ENCODE measurements at regions not wholly inside any gene's neighbourhood (a gene's known extent, or its start where the extent isn't known, plus 50 kb on each side); places are given as distances from the start of the nearest gene placed in this dataset.

DNA sequence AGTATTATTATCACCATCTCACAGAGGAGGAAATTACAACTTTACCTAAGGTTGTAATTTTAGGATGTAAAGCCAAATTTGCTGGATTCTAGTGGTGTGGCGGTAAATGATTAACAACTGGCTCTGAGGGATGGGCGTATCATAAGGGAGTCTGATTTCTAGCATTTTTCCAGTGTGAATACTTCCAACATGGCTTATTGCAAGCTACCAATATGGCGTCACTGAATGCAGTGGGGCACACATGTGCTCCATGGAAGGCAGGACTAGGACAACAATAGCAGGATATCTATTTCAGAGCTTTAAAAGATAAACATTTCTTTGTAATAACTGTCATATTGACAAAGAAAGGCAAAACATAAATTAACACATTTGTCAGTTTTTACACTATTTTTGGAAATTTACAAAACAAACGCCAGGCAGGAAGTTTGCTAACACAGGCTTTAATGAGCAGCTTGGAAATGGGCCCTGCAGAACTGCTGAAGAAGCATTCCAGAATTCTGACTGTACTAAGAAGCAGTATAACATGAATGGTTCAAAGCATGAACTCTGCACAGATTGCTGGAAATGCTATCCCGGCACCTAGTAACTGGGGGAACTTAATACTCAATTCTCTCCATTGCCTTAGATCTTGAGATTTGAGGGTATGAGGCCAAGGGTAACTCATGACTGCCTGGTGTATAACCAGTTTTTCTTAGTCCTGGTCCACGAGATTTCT lies 439.3 kb upstream of the MAP2 start:
- H3K4me3 ChIP-seq, result no peak overlapping the region
- no peaks in the 10 kb centered on the region for H3K4me1 ChIP-seq
- no peak for ATAC-seq
- 64 to 84% methylated on average over 3 to 6 of the region's 6 CpGs for WGBS, 2 donors (ENCODE audit: low coverage in 1 of 2)
- no peaks in the 10 kb centered on the region for H3K9me3 ChIP-seq
- TF ChIP-seq POLR2AphosphoS5 (IDR thresholded peaks at IDR 0.05) (no peak), POLR2A (IDR thresholded peaks at IDR 0.05) (no peak), EP300 (IDR thresholded peaks at IDR 0.05) (no peak)
- TF ChIP-seq, protein P1, sequence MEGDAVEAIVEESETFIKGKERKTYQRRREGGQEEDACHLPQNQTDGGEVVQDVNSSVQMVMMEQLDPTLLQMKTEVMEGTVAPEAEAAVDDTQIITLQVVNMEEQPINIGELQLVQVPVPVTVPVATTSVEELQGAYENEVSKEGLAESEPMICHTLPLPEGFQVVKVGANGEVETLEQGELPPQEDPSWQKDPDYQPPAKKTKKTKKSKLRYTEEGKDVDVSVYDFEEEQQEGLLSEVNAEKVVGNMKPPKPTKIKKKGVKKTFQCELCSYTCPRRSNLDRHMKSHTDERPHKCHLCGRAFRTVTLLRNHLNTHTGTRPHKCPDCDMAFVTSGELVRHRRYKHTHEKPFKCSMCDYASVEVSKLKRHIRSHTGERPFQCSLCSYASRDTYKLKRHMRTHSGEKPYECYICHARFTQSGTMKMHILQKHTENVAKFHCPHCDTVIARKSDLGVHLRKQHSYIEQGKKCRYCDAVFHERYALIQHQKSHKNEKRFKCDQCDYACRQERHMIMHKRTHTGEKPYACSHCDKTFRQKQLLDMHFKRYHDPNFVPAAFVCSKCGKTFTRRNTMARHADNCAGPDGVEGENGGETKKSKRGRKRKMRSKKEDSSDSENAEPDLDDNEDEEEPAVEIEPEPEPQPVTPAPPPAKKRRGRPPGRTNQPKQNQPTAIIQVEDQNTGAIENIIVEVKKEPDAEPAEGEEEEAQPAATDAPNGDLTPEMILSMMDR (IDR thresholded peaks at IDR 0.05), result no peak
- H3K27ac ChIP-seq, result no peak overlapping the region
- no peaks in the 10 kb centered on the region for H3K36me3 ChIP-seq
- H3K27me3 ChIP-seq, result no peaks in the 10 kb centered on the region

DNA sequence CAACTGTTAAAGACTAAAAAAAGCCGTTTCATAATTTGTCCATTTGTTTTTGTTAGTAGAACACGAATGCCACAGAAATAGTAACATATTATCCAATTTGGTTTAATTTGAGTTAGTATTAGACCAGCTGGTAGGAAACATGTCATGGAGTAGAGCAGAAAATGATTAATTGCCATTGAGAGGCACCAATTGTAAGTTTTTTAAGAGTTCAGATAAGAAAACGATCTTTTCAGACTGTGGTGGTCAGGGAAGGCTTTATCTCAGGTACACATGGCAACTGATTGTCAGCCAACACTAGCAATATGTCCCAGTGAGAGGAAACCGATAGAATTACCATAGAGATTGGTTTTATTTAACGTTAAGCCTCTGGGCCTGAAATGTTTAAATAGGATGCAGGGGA lies 438.2 kb upstream of the MAP2 start:
- H3K4me3 ChIP-seq, result no peak overlapping the region
- 25 to 44% methylated on average over 5 of the region's 5 CpGs for WGBS, 2 donors (ENCODE audit: low coverage in 1 of 2)
- no peaks in the 10 kb centered on the region for H3K9me3 ChIP-seq
- ATAC-seq, result no peak
- H3K4me1 ChIP-seq, result no peaks in the 10 kb centered on the region
- H3K27ac ChIP-seq, result no peak overlapping the region
- H3K36me3 ChIP-seq, result no peaks in the 10 kb centered on the region
- no peaks in the 10 kb centered on the region for H3K27me3 ChIP-seq
- TF ChIP-seq, protein P1 (IDR thresholded peaks at IDR 0.05), result no peak
- TF ChIP-seq POLR2AphosphoS5 (IDR thresholded peaks at IDR 0.05) (no peak), EP300 (IDR thresholded peaks at IDR 0.05) (no peak), POLR2A (IDR thresholded peaks at IDR 0.05) (no peak)

DNA sequence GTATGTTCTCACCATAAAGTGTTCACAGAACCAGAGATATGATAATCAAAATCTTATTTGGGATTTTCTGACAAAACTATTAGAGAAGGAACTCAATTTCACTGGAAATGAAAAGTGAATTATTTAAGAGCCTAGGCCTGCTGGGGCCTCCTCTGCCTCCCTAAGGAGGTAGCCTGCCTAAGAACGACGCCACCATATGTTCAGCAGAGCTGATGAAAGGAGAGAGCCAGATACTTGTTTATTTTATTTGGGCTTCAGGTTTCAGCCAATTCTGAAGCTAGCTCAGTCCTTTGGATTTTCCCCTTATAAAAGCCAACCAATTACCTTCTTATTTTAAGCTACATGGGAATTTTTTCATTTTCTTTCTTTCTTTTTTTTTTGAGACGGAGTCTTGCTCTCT lies 433.1 kb upstream of the MAP2 start:
- 44 to 60% methylated on average over 2 to 3 of the region's 3 CpGs for whole genome bisulfite sequencing, 2 donors (ENCODE audit: low coverage in 1 of 2)
- H3K4me1 ChIP-seq, result no peaks in the 10 kb centered on the region
- no peaks in the 10 kb centered on the region for H3K9me3 ChIP-seq
- H3K27ac ChIP-seq, result no peak overlapping the region
- H3K4me3 ChIP-seq, result no peak overlapping the region
- H3K27me3 ChIP-seq, result no peaks in the 10 kb centered on the region
- TF ChIP-seq POLR2AphosphoS5 (IDR thresholded peaks at IDR 0.05), result no peak
- no peak for TF ChIP-seq POLR2A (IDR thresholded peaks at IDR 0.05)
- TF ChIP-seq EP300 (IDR thresholded peaks at IDR 0.05), result no peak
- TF ChIP-seq, protein P1 (IDR thresholded peaks at IDR 0.05), result no peak
- no peaks in the 10 kb centered on the region for H3K36me3 ChIP-seq
- no peak for ATAC-seq

DNA sequence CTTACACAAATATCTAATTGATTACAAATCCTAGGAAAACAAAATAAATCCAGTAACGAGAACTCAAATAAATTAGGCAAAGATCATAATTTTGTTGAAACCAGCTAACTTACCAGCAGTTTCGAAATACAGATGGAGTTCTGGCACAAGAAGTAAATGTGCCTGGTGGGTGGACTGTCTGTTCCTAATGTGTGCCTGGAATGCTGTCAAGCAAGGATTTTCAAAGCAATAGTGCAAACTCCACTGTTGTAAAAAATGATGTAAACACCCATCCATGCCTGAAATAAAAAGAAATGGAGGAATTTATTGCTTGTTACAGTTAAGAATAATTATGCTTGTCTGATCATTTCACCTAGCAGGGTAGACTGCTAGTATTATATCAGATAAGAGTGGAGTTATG lies 423.9 kb upstream of the MAP2 start:
- Histone ChIP-seq H3K36me3 (no peaks in the 10 kb centered on the region), H3K4me1 (no peaks in the 10 kb centered on the region), H3K27ac (no peak overlapping the region), H3K4me3 (no peak overlapping the region), H3K9me3 (no peaks in the 10 kb centered on the region), H3K27me3 (no peaks in the 10 kb centered on the region)
- no peak for ATAC-seq
- 79 to 89% methylated on average over 1 to 2 of the region's 2 CpGs for WGBS, 2 donors (ENCODE audit: low coverage in 1 of 2)
- no peak for TF ChIP-seq POLR2A (IDR thresholded peaks at IDR 0.05)
- no peak for TF ChIP-seq EP300 (IDR thresholded peaks at IDR 0.05)
- TF ChIP-seq, protein P1 (IDR thresholded peaks at IDR 0.05), result no peak
- no peak for TF ChIP-seq POLR2AphosphoS5 (IDR thresholded peaks at IDR 0.05)

DNA sequence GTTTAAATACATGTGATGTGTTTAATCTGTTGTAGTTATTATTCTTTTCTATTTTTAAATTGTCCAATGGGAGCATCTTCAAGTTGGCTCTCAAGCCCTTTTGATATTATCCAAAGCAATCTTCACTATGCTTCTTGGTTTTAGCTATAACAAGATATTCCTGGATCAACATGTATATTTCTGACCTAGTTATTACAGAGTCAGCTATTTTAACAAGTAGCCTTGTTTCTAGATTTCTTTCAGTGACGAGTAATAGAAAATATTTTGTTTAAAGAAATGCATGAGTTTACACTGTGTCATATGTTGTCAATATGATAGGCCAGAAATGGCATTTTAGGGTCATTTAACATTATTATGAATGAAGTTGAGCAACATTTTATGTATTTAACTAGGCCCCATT lies 421.8 kb upstream of the MAP2 start:
- H3K4me1 ChIP-seq, result no peaks in the 10 kb centered on the region
- no peak overlapping the region for H3K4me3 ChIP-seq
- no peak overlapping the region for H3K27ac ChIP-seq
- no peak for ATAC-seq
- 71 to 92% methylated on average over 1 of the region's 1 CpG for WGBS, 2 donors (ENCODE audit: low coverage in 1 of 2)
- H3K9me3 ChIP-seq, result no peaks in the 10 kb centered on the region
- H3K36me3 ChIP-seq, result no peaks in the 10 kb centered on the region
- no peaks in the 10 kb centered on the region for H3K27me3 ChIP-seq
- no peak for TF ChIP-seq EP300 (IDR thresholded peaks at IDR 0.05)
